ENCODE measurements at regions not wholly inside any gene's neighbourhood (a gene's known extent, or its start where the extent isn't known, plus 50 kb on each side); places are given as distances from the start of the nearest gene placed in this dataset.
"Not testable (repeated sequence)": the region's sequence is repeated elsewhere in the genome, so short reads cannot be mapped to it uniquely, and the experiment has no call there.

DNA sequence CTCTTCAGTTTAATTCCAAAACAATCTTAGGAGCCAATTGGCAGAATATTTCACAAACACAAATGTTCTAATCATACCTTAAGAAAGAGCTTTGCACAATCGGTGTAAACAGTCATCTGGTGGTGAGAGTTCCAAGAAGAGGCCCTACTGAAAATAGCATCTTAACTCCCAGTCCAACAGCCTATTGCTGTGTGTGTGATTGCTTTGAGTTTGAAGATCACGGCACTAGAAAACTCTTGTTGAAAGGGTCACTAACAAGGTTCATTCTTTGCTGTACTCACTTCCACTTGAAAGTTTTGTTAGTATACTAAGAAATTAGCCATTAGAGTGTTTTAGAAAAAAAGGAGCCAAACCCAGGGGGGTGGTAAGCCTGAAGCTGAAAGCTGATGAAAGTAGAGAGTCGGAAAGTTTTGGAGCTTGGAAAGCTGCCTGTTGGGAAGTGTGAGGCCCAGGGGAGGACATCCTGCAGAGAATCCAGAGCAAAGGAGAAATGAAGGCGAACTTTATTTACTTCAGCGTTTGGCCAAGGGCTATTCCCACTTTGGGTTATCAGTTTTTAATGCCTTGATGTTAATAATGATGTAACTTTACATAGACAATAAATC is 180.3 kb upstream of the GHR start:
- TF ChIP-seq CTCF (IDR thresholded peaks at IDR 0.05; ENCODE audit: insufficient read depth, low read length): no peak
- DNase-seq (ENCODE audit: low read depth): no peak

DNA sequence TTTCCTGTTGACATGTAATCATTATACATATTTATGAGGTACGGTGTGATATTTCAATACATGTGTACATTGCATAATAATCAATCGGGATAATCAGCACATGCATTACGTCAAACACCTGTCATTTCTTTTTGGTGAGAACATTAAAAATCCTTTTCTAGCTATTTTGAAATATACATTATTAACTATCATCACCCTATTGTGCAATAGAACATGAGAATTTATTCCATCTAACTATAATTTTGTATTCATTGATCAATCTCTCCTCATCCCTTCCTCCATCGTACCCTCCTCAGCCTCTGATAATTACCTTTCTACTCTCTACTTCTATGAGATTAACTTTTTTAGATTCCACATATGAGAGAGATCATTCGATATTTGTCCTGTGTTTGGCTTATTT is 170.9 kb upstream of the GHR start:
- no peak overlapping the region for H3K4me3 ChIP-seq (ENCODE audit: low read depth, low read length)
- no peak for TF ChIP-seq CTCF (IDR thresholded peaks at IDR 0.05; ENCODE audit: insufficient read depth, low read length)
- DNase-seq (ENCODE audit: low read depth): no peak

More for the DNA sequence above, 180.3 kb upstream of the GHR start:
- no peak overlapping the region for H3K4me3 ChIP-seq (ENCODE audit: low read depth, low read length)

DNA sequence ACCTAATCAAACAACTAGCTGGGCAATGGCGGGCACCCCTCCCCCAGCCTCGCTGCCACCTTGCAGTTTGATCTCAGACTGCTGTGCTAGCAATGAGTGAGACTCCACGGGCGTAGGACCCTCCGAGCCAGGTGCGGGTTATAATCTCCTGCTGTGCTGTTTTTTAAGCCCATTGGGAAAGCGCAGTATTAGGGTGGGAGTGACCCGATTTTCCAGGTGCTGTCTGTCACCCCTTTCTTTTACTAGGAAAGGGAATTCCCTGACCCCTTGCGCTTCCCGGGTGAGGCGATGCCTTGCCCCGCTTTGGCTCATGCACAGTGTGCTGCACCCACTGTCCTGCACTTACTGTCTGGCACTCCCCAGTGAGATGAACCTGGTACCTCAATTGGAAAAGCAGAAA is 163.3 kb upstream of the GHR start:
- DNase-seq (ENCODE audit: low read depth): not testable (repeated sequence)

GRCh38 chr5:42267091-42267490 is 156.1 kb upstream of the GHR start:
- DNase-seq (ENCODE audit: low read depth): no peak
- H3K4me3 ChIP-seq (ENCODE audit: low read depth, low read length): no peak overlapping the region
- no peak for TF ChIP-seq CTCF (IDR thresholded peaks at IDR 0.05; ENCODE audit: insufficient read depth, low read length)

More for the DNA sequence above, 163.3 kb upstream of the GHR start:
- H3K4me3 ChIP-seq (ENCODE audit: low read depth, low read length): not testable (repeated sequence)

- DNase-seq (ENCODE audit: low read depth); H3K4me3 ChIP-seq (ENCODE audit: low read depth, low read length): not testable (repeated sequence)
Observed at GRCh38 chr5:42268170-42268569, 155.1 kb upstream of the GHR start.

DNA sequence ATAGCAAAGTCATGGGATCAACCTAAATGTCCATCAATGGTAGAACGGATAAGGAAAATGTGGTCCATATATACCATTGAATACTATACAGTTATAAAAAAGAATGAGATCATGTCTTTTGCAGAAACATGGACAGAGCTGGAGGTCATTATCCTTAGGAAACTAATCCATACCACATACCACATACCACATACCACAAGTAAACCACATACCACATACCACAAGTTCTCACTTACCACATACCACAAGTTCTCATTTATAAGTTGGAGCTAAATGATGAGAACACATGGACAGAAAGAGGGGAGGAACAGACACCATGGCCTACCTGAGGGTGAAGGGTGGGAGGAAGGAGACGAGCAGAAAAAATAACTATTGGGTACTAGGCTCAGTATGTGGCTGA is 154.6 kb upstream of the GHR start:
- no peak for TF ChIP-seq CTCF (IDR thresholded peaks at IDR 0.05; ENCODE audit: insufficient read depth, low read length)
- DNase-seq (ENCODE audit: low read depth): peak; percentile 2
- H3K4me3 ChIP-seq (ENCODE audit: low read depth, low read length): no peak overlapping the region

DNA sequence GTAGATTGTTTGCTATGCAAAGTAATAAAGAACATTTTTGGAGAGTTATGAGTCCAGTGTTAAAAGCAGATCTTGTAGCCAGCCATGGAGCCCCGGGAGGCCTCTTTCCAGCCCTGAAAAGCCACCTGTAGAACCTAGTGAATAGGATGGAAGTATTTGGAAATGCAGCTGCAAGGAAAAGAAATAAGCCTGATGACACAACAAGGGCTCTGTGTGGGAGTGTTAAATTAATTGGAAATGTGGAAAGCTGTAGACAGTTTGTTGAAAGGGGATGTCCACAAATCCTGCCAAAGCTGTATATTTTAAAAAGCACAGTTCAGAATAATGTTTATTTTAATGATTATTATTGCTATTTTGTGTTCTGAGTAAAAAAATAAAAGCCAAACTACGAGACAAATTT is 152.5 kb upstream of the GHR start:
- TF ChIP-seq CTCF (IDR thresholded peaks at IDR 0.05; ENCODE audit: insufficient read depth, low read length): no peak
- H3K4me3 ChIP-seq (ENCODE audit: low read depth, low read length): no peak overlapping the region
- no peak for DNase-seq (ENCODE audit: low read depth)

DNA sequence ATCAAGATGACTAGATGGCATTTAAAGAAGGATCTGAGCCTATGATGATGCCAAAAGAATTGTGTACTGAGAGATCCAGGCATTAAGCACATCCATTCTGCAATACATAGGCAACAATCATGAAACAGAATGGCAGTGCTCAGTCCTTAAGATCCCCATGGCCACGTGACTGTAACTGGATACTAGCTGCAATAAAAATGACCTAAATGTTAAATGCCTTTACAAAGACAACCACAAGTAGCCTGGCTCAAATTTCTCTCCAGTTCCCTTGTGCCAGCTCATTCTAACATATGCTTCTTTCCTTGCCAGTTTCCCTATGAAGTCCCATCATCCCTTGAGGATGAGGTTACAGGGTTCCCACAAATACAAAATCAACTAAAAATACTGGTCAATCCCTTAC is 148.3 kb upstream of the GHR start:
- H3K4me3 ChIP-seq (ENCODE audit: low read depth, low read length): no peak overlapping the region

More for the DNA sequence above, 148.3 kb upstream of the GHR start:
- no peak for TF ChIP-seq CTCF (IDR thresholded peaks at IDR 0.05; ENCODE audit: insufficient read depth, low read length)
- peak; percentile 2 for DNase-seq (ENCODE audit: low read depth)
